ENCODE measurements at regions not wholly inside any gene's neighbourhood (a gene's known extent, or its start where the extent isn't known, plus 50 kb on each side); places are given as distances from the start of the nearest gene placed in this dataset.

GRCh38 chr6:102402635-102403329, 1009.3 kb downstream of the GRIK2 start:
- Mint-ChIP-seq H3K9me3 (ENCODE audit: unreplicated experiment) (no peaks in the 10 kb centered on the region), H3K27ac (ENCODE audit: unreplicated experiment) (no peak overlapping the region), H3K36me3 (ENCODE audit: unreplicated experiment) (no peaks in the 10 kb centered on the region), H3K27me3 (ENCODE audit: unreplicated experiment) (no peaks in the 10 kb centered on the region), H3K4me1 (ENCODE audit: low read depth, unreplicated experiment) (no peaks in the 10 kb centered on the region), H3K4me3 (ENCODE audit: unreplicated experiment) (no peak overlapping the region)
- DNase-seq: no peak
- TF ChIP-seq CTCF (IDR thresholded peaks at IDR 0.05; ENCODE audit: partially characterized antibody, unreplicated experiment): no peak

- Mint-ChIP-seq H3K4me1 (ENCODE audit: low read depth, unreplicated experiment) (no peaks in the 10 kb centered on the region), H3K27me3 (ENCODE audit: unreplicated experiment) (no peaks in the 10 kb centered on the region), H3K36me3 (ENCODE audit: unreplicated experiment) (no peaks in the 10 kb centered on the region), H3K4me3 (ENCODE audit: unreplicated experiment) (no peak overlapping the region), H3K9me3 (ENCODE audit: unreplicated experiment) (no peaks in the 10 kb centered on the region), H3K27ac (ENCODE audit: unreplicated experiment) (no peak overlapping the region)
- no peak for DNase-seq
- TF ChIP-seq CTCF (IDR thresholded peaks at IDR 0.05; ENCODE audit: partially characterized antibody, unreplicated experiment): no peak
Measured at GRCh38 chr6:102398788-102399390, 1005.4 kb downstream of the GRIK2 start.

GRCh38 chr6:102390541-102390940, 997.0 kb downstream of the GRIK2 start:
- TF ChIP-seq CTCF (IDR thresholded peaks at IDR 0.05; ENCODE audit: partially characterized antibody, unreplicated experiment): no peak

GRCh38 chr6:102389994-102390393, 996.5 kb downstream of the GRIK2 start:
- TF ChIP-seq CTCF (IDR thresholded peaks at IDR 0.05; ENCODE audit: partially characterized antibody, unreplicated experiment): no peak
- Mint-ChIP-seq H3K4me3 (ENCODE audit: unreplicated experiment) (no peak overlapping the region), H3K27ac (ENCODE audit: unreplicated experiment) (no peak overlapping the region), H3K9me3 (ENCODE audit: unreplicated experiment) (no peaks in the 10 kb centered on the region), H3K4me1 (ENCODE audit: low read depth, unreplicated experiment) (no peaks in the 10 kb centered on the region), H3K27me3 (ENCODE audit: unreplicated experiment) (no peaks in the 10 kb centered on the region), H3K36me3 (ENCODE audit: unreplicated experiment) (no peaks in the 10 kb centered on the region)
- DNase-seq: peak; percentile 10

More at GRCh38 chr6:102390541-102390940, 997.0 kb downstream of the GRIK2 start:
- DNase-seq: peak; percentile 3
- Mint-ChIP-seq H3K4me1 (ENCODE audit: low read depth, unreplicated experiment) (no peaks in the 10 kb centered on the region), H3K27ac (ENCODE audit: unreplicated experiment) (no peak overlapping the region), H3K9me3 (ENCODE audit: unreplicated experiment) (no peaks in the 10 kb centered on the region), H3K27me3 (ENCODE audit: unreplicated experiment) (no peaks in the 10 kb centered on the region), H3K36me3 (ENCODE audit: unreplicated experiment) (no peaks in the 10 kb centered on the region), H3K4me3 (ENCODE audit: unreplicated experiment) (no peak overlapping the region)

GRCh38 chr6:102387326-102388033, 994.0 kb downstream of the GRIK2 start:
- H3K9me3 Mint-ChIP-seq (ENCODE audit: unreplicated experiment): no peaks in the 10 kb centered on the region
- H3K4me3 Mint-ChIP-seq (ENCODE audit: unreplicated experiment): no peak overlapping the region
- no peaks in the 10 kb centered on the region for H3K4me1 Mint-ChIP-seq (ENCODE audit: low read depth, unreplicated experiment)
- TF ChIP-seq CTCF (IDR thresholded peaks at IDR 0.05; ENCODE audit: partially characterized antibody, unreplicated experiment): no peak
- H3K27ac Mint-ChIP-seq (ENCODE audit: unreplicated experiment): no peak overlapping the region
- H3K27me3 Mint-ChIP-seq (ENCODE audit: unreplicated experiment): no peaks in the 10 kb centered on the region
- no peaks in the 10 kb centered on the region for H3K36me3 Mint-ChIP-seq (ENCODE audit: unreplicated experiment)
- no peak for DNase-seq

Measured in glutamatergic neuron (in vitro differentiated cells).